GM06990 (cell line): ENCODE measurements at regions not wholly inside any gene's neighbourhood (a gene's known extent, or its start where the extent isn't known, plus 50 kb on each side); places are given as distances from the start of the nearest gene placed in this dataset.

Experiments
- DNase-seq: peaks from one replicate; pipeline ENCODE4 v3.0.0-alpha.2; 2011; ENCODE audit not compliant: insufficient read length; ENCODE audit errors: extremely low read depth
- H3K27me3 ChIP-seq: replicated peaks from 2 replicates; pipeline ENCODE4 v1.6.0; 2011; ENCODE audit warnings: low read length; ENCODE audit not compliant: control insufficient read depth, insufficient read depth
- H3K36me3 ChIP-seq: 2 replicates; pipeline ENCODE4 v1.5.1; 2011; ENCODE audit warnings: low read length; ENCODE audit not compliant: control insufficient read depth, insufficient read depth
- H3K4me3 ChIP-seq: replicated peaks from 2 replicates; pipeline ENCODE4 v1.5.1; 2011; ENCODE audit warnings: low read depth, mild to moderate bottlenecking, control low read depth, low read length
- TF ChIP-seq, protein P1 (sequence below): IDR thresholded peaks from 2 replicates; pipeline ENCODE4 v1.5.1; 2011; ENCODE audit warnings: low read length, control low read depth, mild to moderate bottlenecking, inconsistent platforms; ENCODE audit not compliant: insufficient read depth, poor library complexity, severe bottlenecking

GRCh38 chr20:57831993-57832585, 122.3 kb upstream of the PMEPA1 start:
- DNase-seq, result no peak
- peaks cover 4% of the 10 kb centered on the region for H3K27me3 ChIP-seq
- TF ChIP-seq, protein P1, sequence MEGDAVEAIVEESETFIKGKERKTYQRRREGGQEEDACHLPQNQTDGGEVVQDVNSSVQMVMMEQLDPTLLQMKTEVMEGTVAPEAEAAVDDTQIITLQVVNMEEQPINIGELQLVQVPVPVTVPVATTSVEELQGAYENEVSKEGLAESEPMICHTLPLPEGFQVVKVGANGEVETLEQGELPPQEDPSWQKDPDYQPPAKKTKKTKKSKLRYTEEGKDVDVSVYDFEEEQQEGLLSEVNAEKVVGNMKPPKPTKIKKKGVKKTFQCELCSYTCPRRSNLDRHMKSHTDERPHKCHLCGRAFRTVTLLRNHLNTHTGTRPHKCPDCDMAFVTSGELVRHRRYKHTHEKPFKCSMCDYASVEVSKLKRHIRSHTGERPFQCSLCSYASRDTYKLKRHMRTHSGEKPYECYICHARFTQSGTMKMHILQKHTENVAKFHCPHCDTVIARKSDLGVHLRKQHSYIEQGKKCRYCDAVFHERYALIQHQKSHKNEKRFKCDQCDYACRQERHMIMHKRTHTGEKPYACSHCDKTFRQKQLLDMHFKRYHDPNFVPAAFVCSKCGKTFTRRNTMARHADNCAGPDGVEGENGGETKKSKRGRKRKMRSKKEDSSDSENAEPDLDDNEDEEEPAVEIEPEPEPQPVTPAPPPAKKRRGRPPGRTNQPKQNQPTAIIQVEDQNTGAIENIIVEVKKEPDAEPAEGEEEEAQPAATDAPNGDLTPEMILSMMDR, result no peak
- H3K36me3 ChIP-seq, result no peaks in the 10 kb centered on the region
- H3K4me3 ChIP-seq, result no peak overlapping the region

DNA sequence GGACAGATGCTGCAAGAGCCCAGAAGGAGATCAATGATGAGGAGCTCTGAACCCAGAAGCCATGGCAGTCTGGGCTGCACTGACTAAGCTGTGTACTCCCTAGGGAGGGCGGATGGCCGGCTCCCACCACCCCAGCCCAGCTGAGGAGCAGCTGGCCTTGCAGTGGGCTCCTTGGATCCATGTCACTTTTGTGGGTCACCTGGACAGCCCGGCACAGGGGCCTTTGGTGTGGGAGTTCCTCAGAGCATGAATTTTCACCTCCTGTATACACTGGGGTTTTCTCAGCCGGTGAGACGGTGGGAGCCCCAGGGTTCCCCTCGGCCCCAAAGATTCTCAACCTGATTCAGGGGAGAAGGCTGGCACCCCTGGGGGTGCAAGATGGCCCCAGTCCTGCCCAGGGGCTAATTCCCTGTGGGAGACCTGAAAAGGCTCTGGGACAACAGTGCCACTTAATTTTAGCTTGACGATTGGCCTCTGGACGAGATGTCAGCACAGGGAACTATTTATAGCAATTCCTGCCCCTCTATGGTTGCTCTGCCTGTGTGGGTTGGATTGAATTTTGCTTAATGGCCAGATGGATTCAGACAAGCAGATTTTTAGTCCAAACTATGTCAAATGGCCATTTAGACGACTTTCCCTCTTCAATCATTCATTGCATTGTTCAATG, 121.6 kb upstream of the PMEPA1 start:
- DNase-seq, result no peak
- no peaks in the 10 kb centered on the region for H3K36me3 ChIP-seq
- H3K27me3 ChIP-seq, result peaks cover 3% of the 10 kb centered on the region
- TF ChIP-seq, protein P1, result no peak
- H3K4me3 ChIP-seq, result no peak overlapping the region

- Histone ChIP-seq H3K27me3 (peaks cover 2% of the 10 kb centered on the region), H3K4me3 (no peak overlapping the region), H3K36me3 (no peaks in the 10 kb centered on the region)
- DNase-seq, result no peak
- TF ChIP-seq, protein P1, result no peak
Measured at GRCh38 chr20:57830515-57830895, 120.7 kb upstream of the PMEPA1 start.

GRCh38 chr20:57829805-57830514, 120.1 kb upstream of the PMEPA1 start:
- DNase-seq, result no peak
- TF ChIP-seq, protein P1, result no peak
- Histone ChIP-seq H3K27me3 (peaks cover 2% of the 10 kb centered on the region), H3K36me3 (no peaks in the 10 kb centered on the region), H3K4me3 (no peak overlapping the region)

- H3K36me3 ChIP-seq, result no peaks in the 10 kb centered on the region
- H3K4me3 ChIP-seq, result no peak overlapping the region
- H3K27me3 ChIP-seq, result peaks cover 1% of the 10 kb centered on the region
- DNase-seq, result no peak
- TF ChIP-seq, protein P1, result no peak
Measured at GRCh38 chr20:57829336-57829735, 119.5 kb upstream of the PMEPA1 start.
